ENCODE measurements at regions not wholly inside any gene's neighbourhood (a gene's known extent, or its start where the extent isn't known, plus 50 kb on each side); places are given as distances from the start of the nearest gene placed in this dataset.

DNA sequence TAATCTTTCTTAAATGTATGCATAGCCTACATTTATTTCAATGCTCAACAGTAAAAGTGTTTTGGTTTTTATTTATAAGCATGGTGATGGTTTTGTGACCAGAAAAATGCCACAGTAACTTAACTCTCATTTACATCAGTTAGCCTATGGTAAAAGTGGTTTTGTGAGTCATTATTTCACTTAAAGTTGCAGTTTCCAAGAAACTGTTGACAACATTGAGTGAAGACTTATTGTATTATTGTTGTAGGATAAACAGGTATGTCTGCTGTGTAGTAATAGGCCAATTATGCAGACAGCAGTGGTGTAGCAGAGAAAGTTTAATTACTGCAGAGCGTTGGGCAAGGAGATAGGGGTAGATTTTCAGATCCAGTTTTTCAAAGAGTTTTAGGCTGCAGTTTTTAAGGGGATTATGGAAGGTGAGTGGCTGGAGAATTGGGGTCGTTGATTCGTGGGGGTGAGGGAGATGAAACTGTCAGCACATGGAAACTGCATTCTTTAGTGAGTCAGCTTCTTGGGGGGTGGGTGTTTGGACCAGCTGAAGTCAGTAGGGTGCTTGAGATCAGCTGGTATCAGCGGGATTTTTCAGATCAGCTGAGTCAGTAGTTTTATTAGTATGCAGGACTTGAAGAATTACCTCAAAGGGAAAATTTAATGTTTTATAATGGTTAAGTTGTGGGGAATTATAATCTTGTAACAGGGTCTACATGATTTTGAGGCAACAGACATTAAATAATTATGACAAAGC, 168.7 kb upstream of the FMN2 start:
- Histone ChIP-seq H3K4me1 (ENCODE audit: insufficient read depth) (no peaks in the 10 kb centered on the region), H3K9me3 (no peaks in the 10 kb centered on the region), H3K4me3 (no peak overlapping the region), H3K36me3 (no peaks in the 10 kb centered on the region), H3K27me3 (no peaks in the 10 kb centered on the region), H3K27ac (no peak overlapping the region)
- DNase-seq = no peak
- 67 to 71% (median 69%) methylated on average over 4 of the region's 4 CpGs for WGBS, 3 donors
- TF ChIP-seq EP300 (IDR thresholded peaks at IDR 0.05) (no peak), POLR2A (IDR thresholded peaks at IDR 0.05) (no peak)
- TF ChIP-seq, protein P1, sequence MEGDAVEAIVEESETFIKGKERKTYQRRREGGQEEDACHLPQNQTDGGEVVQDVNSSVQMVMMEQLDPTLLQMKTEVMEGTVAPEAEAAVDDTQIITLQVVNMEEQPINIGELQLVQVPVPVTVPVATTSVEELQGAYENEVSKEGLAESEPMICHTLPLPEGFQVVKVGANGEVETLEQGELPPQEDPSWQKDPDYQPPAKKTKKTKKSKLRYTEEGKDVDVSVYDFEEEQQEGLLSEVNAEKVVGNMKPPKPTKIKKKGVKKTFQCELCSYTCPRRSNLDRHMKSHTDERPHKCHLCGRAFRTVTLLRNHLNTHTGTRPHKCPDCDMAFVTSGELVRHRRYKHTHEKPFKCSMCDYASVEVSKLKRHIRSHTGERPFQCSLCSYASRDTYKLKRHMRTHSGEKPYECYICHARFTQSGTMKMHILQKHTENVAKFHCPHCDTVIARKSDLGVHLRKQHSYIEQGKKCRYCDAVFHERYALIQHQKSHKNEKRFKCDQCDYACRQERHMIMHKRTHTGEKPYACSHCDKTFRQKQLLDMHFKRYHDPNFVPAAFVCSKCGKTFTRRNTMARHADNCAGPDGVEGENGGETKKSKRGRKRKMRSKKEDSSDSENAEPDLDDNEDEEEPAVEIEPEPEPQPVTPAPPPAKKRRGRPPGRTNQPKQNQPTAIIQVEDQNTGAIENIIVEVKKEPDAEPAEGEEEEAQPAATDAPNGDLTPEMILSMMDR (IDR thresholded peaks at IDR 0.05) = no peak
- intact Hi-C loops (cut with DNase I) = no loop called here

DNA sequence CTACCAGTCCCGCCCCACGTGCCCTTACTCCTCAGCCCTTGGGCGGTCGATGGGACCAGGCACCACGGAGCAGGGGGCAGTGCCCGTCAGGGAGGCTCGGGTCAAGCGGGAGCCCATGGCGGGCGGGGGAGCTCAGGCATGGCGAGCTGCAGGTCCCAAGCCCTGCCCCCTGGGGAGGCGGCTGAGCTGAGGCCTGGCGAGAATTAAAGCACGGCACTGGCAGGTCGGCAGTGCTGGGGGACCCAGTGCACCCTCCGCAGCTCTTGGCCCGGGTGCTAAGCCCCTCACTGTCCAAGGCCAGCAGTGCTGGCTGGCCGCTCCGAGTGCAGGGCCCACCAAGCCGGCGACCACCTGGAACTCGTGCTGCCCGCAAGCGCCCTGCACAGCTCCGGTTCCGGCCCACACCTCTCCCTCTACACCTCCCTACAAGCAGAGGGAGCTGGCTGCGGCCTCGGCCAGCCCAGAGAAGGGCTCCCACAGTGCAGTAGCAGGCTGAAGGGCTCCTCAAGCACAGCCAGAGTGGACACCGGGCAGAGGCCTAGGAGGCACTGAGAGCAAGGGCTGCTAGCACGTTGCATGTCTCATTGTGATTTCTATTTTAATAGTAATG, 166.8 kb upstream of the FMN2 start:
- 96 to 98% (median 97%) methylated on average over 26 to 30 of the region's 30 CpGs for WGBS, 3 donors
- intact Hi-C loops (cut with DNase I) = no loop called here
- no peaks in the 10 kb centered on the region for H3K27me3 ChIP-seq
- no peaks in the 10 kb centered on the region for H3K4me1 ChIP-seq (ENCODE audit: insufficient read depth)
- TF ChIP-seq POLR2A (IDR thresholded peaks at IDR 0.05) = no peak
- TF ChIP-seq, protein P1 (IDR thresholded peaks at IDR 0.05) = no peak
- TF ChIP-seq EP300 (IDR thresholded peaks at IDR 0.05) = no peak
- no peak for DNase-seq
- H3K36me3 ChIP-seq = no peaks in the 10 kb centered on the region
- no peak overlapping the region for H3K27ac ChIP-seq
- no peak overlapping the region for H3K4me3 ChIP-seq
- no peaks in the 10 kb centered on the region for H3K9me3 ChIP-seq

DNA sequence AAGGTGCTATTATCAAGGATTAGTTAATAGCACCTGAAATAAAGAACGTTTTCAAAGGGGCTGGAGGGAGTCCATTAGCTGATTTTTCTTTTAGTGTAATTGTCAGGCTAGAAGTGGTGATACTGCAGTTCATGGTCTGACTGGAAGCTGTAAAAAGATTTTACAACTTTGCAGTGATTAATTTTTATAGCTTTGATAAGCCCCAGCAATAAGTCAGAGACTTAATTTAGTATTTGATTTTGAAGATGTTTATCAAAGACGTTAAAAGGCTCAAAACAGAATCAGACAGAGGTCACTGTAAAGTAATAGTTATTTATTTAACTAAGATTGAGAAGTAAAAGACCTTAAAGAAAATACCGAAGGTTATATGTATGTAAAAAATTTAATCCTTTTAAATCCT, 165.5 kb upstream of the FMN2 start:
- intact Hi-C loops (cut with DNase I) = no loop called here
- WGBS, 3 donors = 62 to 70% (median 68%) methylated on average over 3 of the region's 3 CpGs
- no peak for DNase-seq

DNA sequence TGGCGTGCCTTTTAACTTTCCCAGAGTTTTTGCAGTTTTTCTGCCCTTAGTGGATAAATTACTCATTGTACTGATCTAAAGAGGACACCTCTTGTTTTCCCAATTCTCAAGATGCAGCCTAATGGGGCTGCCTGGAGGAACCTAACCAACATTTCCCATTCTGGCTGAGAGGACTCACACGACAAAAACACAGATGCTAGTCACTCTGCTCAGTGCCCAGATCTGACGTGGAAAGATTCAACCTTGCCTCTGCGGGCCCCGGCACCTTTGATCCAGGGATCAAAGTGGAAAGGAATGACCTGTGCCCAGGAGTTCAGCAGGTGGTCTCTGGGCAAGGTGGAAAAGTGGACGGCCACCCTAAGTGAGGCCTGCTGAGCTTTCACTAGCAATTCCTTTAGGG, 162.4 kb upstream of the FMN2 start:
- Histone ChIP-seq H3K9me3 (no peaks in the 10 kb centered on the region), H3K36me3 (no peaks in the 10 kb centered on the region), H3K27me3 (no peaks in the 10 kb centered on the region), H3K4me3 (no peak overlapping the region), H3K27ac (no peak overlapping the region), H3K4me1 (ENCODE audit: insufficient read depth) (no peaks in the 10 kb centered on the region)
- intact Hi-C loops (cut with DNase I) = no loop called here
- WGBS, 3 donors = 77 to 86% (median 81%) methylated on average over 6 of the region's 6 CpGs
- TF ChIP-seq POLR2A (IDR thresholded peaks at IDR 0.05) (no peak), EP300 (IDR thresholded peaks at IDR 0.05) (no peak)
- TF ChIP-seq, protein P1 (IDR thresholded peaks at IDR 0.05) = no peak
- no peak for DNase-seq

More for the DNA sequence above, 165.5 kb upstream of the FMN2 start:
- Histone ChIP-seq H3K27me3 (no peaks in the 10 kb centered on the region), H3K4me1 (ENCODE audit: insufficient read depth) (no peaks in the 10 kb centered on the region), H3K27ac (no peak overlapping the region), H3K4me3 (no peak overlapping the region), H3K9me3 (no peaks in the 10 kb centered on the region), H3K36me3 (no peaks in the 10 kb centered on the region)
- no peak for TF ChIP-seq EP300 (IDR thresholded peaks at IDR 0.05)

DNA sequence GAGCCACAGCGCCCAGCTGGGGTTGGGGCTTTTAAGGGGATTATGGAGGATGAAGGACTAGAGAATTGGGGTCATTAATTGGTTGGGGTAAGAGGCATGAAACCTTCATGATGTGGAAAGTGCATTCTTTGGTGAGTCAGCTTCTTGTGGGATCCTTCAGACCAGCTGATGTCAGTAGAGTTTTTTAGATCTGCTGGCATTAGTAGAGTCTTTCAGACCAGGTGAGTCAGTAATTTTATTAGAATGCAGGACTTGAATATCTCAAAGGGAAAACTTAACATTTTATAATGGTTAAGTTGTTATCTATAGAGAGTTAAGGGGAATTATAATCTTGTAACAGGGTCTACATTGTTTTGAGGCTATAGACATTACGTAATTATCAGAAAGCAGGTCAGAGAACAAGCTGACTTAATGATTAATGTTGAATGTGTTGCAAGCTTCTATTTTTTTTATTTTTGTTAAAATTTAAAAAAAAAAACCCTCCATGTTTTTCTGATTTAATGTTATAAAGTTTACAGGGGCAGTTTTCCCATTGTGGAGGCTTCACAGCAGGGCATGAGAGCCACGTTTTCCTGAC, 160.9 kb upstream of the FMN2 start:
- TF ChIP-seq POLR2A (IDR thresholded peaks at IDR 0.05) (no peak), EP300 (IDR thresholded peaks at IDR 0.05) (no peak)
- TF ChIP-seq, protein P1 (IDR thresholded peaks at IDR 0.05) = no peak

More for the DNA sequence above, 160.9 kb upstream of the FMN2 start:
- 79 to 81% (median 79%) methylated on average over 3 of the region's 3 CpGs for WGBS, 3 donors
- Histone ChIP-seq H3K27ac (no peak overlapping the region), H3K27me3 (no peaks in the 10 kb centered on the region), H3K4me1 (ENCODE audit: insufficient read depth) (no peaks in the 10 kb centered on the region), H3K9me3 (no peaks in the 10 kb centered on the region), H3K36me3 (no peaks in the 10 kb centered on the region), H3K4me3 (no peak overlapping the region)
- intact Hi-C loops (cut with DNase I) = no loop called here
- DNase-seq = no peak

All from ovary (tissue), 7 donors.